ENCODE measurements at regions not wholly inside any gene's neighbourhood (a gene's known extent, or its start where the extent isn't known, plus 50 kb on each side); places are given as distances from the start of the nearest gene placed in this dataset.

DNA sequence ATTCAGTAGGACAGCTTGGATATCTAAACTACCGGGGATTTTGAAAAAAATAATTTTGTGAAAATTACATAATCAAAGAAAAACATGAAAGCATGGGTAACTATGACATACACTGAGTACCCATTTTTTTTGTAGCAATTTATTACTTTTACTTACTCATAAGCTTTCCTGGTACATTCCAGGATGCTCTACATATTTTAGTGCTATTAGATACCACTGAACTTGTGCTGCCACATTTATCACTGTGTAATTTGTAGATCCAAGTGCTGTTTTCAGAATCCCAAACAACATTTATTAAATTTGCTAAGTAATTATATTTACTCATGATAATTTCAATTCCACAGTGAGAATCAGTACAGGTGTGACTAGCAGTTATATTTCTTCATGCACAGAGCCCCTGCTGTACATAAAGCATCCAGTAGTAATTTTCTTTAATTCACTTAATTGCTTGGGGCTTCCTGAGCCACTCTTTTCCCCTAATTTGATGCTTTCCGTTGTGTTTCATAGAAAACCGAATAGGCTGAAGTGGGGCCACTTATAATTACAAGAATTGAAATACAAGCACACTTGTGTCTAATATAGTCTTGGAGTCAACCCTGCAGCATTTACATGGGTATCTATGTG, 2254.4 kb downstream of the ARAP2 start:
- TF ChIP-seq, protein P1, sequence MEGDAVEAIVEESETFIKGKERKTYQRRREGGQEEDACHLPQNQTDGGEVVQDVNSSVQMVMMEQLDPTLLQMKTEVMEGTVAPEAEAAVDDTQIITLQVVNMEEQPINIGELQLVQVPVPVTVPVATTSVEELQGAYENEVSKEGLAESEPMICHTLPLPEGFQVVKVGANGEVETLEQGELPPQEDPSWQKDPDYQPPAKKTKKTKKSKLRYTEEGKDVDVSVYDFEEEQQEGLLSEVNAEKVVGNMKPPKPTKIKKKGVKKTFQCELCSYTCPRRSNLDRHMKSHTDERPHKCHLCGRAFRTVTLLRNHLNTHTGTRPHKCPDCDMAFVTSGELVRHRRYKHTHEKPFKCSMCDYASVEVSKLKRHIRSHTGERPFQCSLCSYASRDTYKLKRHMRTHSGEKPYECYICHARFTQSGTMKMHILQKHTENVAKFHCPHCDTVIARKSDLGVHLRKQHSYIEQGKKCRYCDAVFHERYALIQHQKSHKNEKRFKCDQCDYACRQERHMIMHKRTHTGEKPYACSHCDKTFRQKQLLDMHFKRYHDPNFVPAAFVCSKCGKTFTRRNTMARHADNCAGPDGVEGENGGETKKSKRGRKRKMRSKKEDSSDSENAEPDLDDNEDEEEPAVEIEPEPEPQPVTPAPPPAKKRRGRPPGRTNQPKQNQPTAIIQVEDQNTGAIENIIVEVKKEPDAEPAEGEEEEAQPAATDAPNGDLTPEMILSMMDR (conservative IDR thresholded peaks at IDR 0.05; ENCODE audit: low read depth, low read length), result no peak
- no peak for TF ChIP-seq EZH2 (IDR thresholded peaks at IDR 0.05; ENCODE audit: borderline replicate concordance, low read depth, low read length, poor library complexity, severe bottlenecking)
